H54 (cell line): ENCODE measurements at regions not wholly inside any gene's neighbourhood (a gene's known extent, or its start where the extent isn't known, plus 50 kb on each side); places are given as distances from the start of the nearest gene placed in this dataset.
A peak's percentile ranks its signal among the peaks of the same experiment; 100 is the strongest.

ENCODE experiments used
- DNase-seq: peaks from one replicate; pipeline ENCODE4 v3.0.0; 2011; ENCODE audit warnings: low spot score, mixed read lengths; ENCODE audit not compliant: insufficient read length
- FAIRE-seq: peaks from 3 replicates; lab custom pipeline; 2011; peaks lifted over from hg19 to GRCh38; lab: Jason Lieb, UNC
- POLR2A ChIP-seq: IDR thresholded peaks from 2 replicates; pipeline ENCODE4 v1.6.1; 2011; ENCODE audit warnings: low read depth, mild to moderate bottlenecking, low read length

GRCh38 chr16:86740298-86740697 is 161.9 kb downstream of the FOXL1 start:
- no peak for TF ChIP-seq POLR2A
- DNase-seq (no peak), FAIRE-seq (no peak)

- DNase-seq (peak; percentile 85), FAIRE-seq (no peak)
Measured at GRCh38 chr16:86740906-86741799, 162.8 kb downstream of the FOXL1 start.

GRCh38 chr16:86747761-86748160 is 169.4 kb downstream of the FOXL1 start:
- DNase-seq = no peak
- FAIRE-seq = no peak
- no peak for TF ChIP-seq POLR2A

More at GRCh38 chr16:86740906-86741799, 162.8 kb downstream of the FOXL1 start:
- peak; percentile 61 for TF ChIP-seq POLR2A

GRCh38 chr16:86748652-86749051 is 170.3 kb downstream of the FOXL1 start:
- FAIRE-seq (no peak), DNase-seq (no peak)
- TF ChIP-seq POLR2A = no peak

- no peak for TF ChIP-seq POLR2A
- DNase-seq = peak; percentile 60
- FAIRE-seq = no peak
Measured at GRCh38 chr16:86751076-86752030, 173.0 kb downstream of the FOXL1 start.

GRCh38 chr16:86752582-86753175 is 174.3 kb downstream of the FOXL1 start:
- FAIRE-seq (no peak), DNase-seq (no peak)
- no peak for TF ChIP-seq POLR2A

- TF ChIP-seq POLR2A = no peak
- no peak for DNase-seq
Measured at GRCh38 chr16:86753399-86753798, 175.1 kb downstream of the FOXL1 start.

GRCh38 chr16:86755571-86756006 is 177.2 kb downstream of the FOXL1 start:
- DNase-seq (no peak), FAIRE-seq (no peak)
- no peak for TF ChIP-seq POLR2A

More at GRCh38 chr16:86753399-86753798, 175.1 kb downstream of the FOXL1 start:
- FAIRE-seq = no peak

GRCh38 chr16:86756882-86757703 is 178.7 kb downstream of the FOXL1 start:
- DNase-seq (no peak), FAIRE-seq (no peak)

GRCh38 chr16:86757704-86758040 is 179.3 kb downstream of the FOXL1 start:
- FAIRE-seq = no peak
- no peak for DNase-seq
- TF ChIP-seq POLR2A = no peak

More at GRCh38 chr16:86756882-86757703, 178.7 kb downstream of the FOXL1 start:
- TF ChIP-seq POLR2A = no peak

GRCh38 chr16:86758932-86759331 is 180.6 kb downstream of the FOXL1 start:
- FAIRE-seq (no peak), DNase-seq (no peak)
- no peak for TF ChIP-seq POLR2A

GRCh38 chr16:86761111-86762031 is 183.0 kb downstream of the FOXL1 start:
- TF ChIP-seq POLR2A = peak; percentile 27; the same call in 1 of the 2 replicates
- peak; percentile 69 for DNase-seq

More at GRCh38 chr16:86761111-86762031, 183.0 kb downstream of the FOXL1 start:
- no peak for FAIRE-seq
